ENCODE measurements at regions not wholly inside any gene's neighbourhood (a gene's known extent, or its start where the extent isn't known, plus 50 kb on each side); places are given as distances from the start of the nearest gene placed in this dataset.

- DNase-seq = peak in 2 of 42 donors; percentile 5 to 37
- intact Hi-C loops (cut with DNase I) = no loop called here
Measured at GRCh38 chr5:2169850-2170760, 287.4 kb upstream of the IRX4 start.

- peak in 1 of 42 donors; percentile 9 for DNase-seq
- intact Hi-C loops (cut with DNase I) = no loop called here
Measured at GRCh38 chr5:2169430-2169808, 286.7 kb upstream of the IRX4 start.

- intact Hi-C loops (cut with DNase I) = no loop called here
- peak in 2 of 42 donors; percentile 9 to 15 for DNase-seq
Measured at GRCh38 chr5:2168601-2169429, 286.1 kb upstream of the IRX4 start.

DNA sequence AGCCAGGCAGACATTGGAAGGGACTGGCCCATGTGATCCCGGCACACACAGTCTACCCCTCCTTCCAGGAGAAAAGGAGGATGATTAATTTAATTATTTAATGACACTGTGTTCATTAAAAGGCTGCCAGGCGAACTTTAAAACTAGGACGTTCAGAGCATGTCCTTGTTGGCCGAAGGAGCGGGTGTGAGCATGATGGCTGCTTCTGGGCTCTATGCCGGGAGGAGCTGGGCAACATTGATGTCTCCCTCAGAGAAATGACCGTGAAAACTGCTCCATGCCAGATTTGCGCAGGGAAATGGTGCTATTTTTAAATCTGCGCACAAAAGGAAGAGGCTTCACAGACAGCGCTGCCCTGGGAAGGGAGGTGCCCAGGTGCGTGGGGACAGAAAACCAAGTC, 284.9 kb upstream of the IRX4 start:
- intact Hi-C loops (cut with DNase I) = no loop called here
- DNase-seq = peak in 2 of 42 donors; percentile 0 to 18

- intact Hi-C loops (cut with DNase I) = no loop called here
- peak in 2 of 42 donors; percentile 4 to 19 for DNase-seq
Measured at GRCh38 chr5:2166979-2167377, 284.3 kb upstream of the IRX4 start.

GRCh38 chr5:2166306-2166978, 283.7 kb upstream of the IRX4 start:
- intact Hi-C loops (cut with DNase I) = no loop called here
- peak in 1 of 42 donors; percentile 4 for DNase-seq

DNA sequence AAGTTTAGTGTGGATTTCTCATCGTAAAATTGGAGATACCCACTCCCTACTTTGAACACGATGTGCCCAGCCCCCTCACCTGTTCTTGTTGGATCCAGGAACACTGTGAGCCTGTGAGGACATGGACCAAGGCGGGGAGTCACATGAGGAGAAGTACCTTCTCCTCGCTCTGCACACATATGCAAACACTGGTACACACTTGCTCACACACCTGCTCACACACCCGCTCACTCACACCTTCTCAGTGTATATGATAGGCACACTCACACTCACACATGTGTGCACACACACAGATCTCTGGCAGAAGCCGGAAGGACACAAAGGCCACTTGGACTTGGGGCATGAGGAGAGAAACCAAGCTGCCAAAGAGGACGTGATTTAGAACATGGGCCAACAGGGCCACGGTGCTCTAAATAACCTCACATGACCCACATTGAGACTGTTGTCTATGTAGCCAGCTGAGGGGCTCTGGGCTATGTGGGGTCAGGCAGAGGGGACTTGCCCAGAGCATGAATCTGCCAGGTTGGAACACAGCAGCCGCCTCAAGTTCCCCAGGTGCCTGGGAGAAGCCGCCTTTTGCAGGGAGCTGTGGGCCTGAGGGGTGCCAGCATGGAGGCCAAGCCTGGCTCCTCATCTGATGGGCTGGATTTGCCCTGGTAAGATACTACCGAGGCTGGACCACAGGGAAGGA, 283.0 kb upstream of the IRX4 start:
- intact Hi-C loops (cut with DNase I) = no loop called here
- DNase-seq = peak in 3 of 42 donors; percentile 4 to 32 (median 13)

GRCh38 chr5:2165203-2165602, 282.5 kb upstream of the IRX4 start:
- DNase-seq = peak in 2 of 42 donors; percentile 4 to 24
- intact Hi-C loops (cut with DNase I) = no loop called here

DNA sequence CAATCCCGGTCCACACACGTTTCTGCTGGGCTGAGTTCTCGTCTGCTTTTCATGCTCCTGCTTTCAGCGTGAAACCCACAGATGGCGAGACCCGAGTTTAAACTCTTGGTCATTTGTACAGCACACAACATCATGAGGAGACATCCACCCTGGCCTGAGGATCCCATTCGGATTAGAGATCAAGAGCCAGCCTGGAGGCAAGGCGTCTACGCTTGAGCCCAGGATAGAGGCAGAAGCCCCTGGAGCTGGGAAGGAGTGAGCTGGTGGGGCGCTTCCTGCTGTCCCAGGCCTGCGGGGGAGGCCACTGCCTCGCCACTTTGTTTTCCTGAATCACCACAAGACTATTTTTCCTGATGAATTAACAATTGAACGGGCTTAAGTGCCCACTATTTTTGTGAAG, 281.9 kb upstream of the IRX4 start:
- intact Hi-C loops (cut with DNase I) = no loop called here

DNA sequence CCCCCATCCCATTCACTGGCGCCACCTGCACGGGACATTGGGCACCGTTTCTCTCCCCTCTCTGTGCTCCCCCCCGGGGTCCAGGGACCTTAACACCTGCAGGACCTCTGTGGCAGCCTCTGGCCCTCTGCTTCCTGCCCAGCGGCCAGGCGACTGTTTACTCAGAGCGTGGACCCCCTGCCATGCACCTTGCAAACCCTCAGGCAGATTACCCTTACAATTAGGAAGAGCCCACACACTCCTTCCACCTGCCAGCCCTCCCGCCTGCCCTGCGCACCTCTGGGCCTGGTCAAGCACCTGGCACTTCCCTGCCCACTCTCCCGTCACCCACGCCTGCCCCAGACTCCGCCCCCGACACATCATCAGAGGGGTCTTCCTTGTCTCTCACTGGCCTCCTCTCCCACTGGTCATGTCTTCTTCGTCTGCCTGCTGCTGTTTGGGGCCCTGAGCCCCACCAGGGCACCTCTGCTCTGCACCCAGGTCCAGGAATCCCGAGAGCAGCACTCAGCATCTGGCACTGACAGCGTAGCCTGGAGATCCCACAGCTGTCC, 281.3 kb upstream of the IRX4 start:
- intact Hi-C loops (cut with DNase I) = no loop called here
- no peak for DNase-seq

More for the DNA sequence above, 281.9 kb upstream of the IRX4 start:
- no peak for DNase-seq

DNA sequence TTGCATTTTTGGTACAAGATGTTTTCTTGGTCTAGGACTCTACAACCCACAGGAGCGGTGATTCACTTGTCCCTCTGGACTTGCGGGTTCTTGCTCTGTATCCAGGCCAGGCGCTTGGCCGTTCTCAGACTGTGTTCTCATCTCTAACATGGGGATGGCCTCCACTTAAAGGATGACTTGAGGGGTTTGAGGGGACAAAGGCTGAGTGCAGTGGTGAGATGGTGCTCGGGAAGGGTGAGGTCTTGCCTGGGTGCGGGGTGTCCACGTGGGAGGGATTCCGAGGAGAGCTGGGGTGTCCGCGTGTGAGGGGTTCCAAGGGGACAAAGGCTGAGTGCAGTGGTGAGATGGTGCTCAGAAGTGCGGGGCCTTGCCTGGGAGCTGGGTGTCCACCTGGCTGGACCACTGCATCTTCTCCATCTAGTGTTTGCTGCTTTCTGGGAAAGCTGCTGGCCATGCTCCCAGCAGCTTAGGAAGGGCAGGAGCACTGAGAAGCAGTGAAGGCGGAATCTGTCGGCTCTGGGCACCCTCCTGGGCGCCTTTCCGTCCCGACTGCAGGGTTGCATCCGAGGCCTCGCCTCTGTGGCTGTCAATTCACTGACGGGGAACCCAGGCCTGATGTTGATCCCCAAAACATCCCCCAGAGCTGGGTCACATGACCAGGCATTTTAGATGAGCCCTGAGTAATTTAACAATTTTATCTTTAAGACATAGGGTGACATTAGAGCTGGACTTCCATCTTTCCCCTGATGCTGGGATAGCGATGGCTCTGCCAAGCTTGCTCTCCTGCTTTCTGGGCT, 280.5 kb upstream of the IRX4 start:
- no peak for DNase-seq
- intact Hi-C loops (cut with DNase I) = no loop called here

DNA sequence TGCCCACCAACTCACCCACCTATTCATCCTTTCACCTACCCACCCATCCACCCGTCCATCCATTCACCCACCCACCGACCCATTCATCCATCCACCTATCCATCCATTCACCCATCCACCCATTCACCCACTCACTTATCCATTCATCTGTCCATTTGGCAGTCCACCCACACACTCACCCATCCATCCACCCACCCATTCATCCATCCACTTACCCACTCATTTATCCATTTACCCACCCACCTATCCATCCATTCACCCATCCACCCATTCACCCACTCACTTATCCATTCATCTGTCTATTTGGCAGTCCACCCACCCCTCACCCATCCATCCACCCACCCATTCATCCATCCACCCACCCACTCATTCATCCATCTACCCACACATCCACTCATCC, 278.1 kb upstream of the IRX4 start:
- intact Hi-C loops (cut with DNase I) = no loop called here

GRCh38 chr5:2158767-2159166, 276.0 kb upstream of the IRX4 start:
- intact Hi-C loops (cut with DNase I) = no loop called here
- DNase-seq = peak in 1 of 42 donors; percentile 4

More for the DNA sequence above, 278.1 kb upstream of the IRX4 start:
- peak in 1 of 42 donors; percentile 1 for DNase-seq

GRCh38 chr5:2158109-2158508, 275.4 kb upstream of the IRX4 start:
- peak in 1 of 42 donors; percentile 3 for DNase-seq
- intact Hi-C loops (cut with DNase I) = no loop called here

GRCh38 chr5:2157372-2157771, 274.6 kb upstream of the IRX4 start:
- intact Hi-C loops (cut with DNase I) = no loop called here
- DNase-seq = peak in 1 of 42 donors; percentile 3

DNA sequence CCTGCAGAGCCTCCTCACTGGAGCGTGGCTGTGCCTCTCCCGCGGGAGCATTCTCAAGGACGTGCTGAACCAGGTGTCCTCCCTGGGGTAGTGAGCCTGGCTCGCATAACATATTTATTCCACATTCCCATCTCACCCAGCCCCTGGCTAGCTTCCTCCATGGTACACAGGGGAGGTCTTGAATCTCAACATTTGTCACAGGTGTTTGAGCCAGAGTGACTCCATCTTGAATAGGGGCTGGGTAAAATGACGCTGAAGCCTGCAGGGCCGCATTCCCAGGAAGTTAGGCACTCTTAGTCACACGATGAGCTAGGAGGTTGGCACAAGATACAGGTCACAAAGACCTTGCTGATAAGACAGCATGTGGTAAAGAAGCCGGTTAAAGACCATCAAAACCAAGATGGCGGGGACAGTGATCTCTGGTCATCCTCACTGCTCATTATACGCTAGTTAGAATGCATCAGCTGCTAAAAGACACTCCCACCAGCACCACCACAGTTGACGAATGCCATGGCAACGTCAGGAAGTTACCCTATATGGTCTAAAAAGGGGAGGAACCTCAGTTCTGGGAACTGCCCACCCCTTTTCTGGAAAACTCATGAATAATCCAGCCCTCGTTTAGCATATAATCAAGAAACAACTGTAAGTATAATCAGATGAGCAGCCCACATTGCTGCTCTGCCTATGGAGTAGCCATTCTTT, 273.8 kb upstream of the IRX4 start:
- intact Hi-C loops (cut with DNase I) = no loop called here
- DNase-seq = peak in 1 of 42 donors; percentile 2

DNA sequence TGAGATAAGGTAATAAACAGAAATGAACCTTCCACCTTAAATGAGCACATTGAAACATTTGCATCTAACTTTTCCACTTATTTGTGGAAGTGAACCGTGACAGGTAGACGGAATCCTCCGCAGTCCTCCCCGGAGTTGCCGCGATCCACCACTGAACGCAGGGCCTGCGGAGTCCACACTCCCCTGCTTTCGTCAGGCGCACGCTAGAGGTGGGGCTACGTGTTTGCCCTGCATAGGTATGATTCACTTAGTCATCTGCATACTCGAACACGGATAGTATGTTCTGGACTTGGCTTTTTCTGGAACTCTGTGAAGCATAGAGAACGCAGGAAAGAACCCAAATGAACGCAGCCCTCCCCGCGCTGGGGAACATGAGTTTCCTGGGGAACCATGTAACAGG, 272.8 kb upstream of the IRX4 start:
- intact Hi-C loops (cut with DNase I) = no loop called here
- no peak for DNase-seq

All from head of caudate nucleus (tissue), 42 donors.